GM13976 (cell line): ENCODE measurements at regions not wholly inside any gene's neighbourhood (a gene's known extent, or its start where the extent isn't known, plus 50 kb on each side); places are given as distances from the start of the nearest gene placed in this dataset.

Experiments
- DNase-seq: peaks from one replicate; pipeline ENCODE4 v3.0.0; 2012; ENCODE audit warnings: low spot score
- in situ Hi-C: fragments of 300-500 bp; cut with MboI; formaldehyde crosslinking; loops from one replicate; pipeline ENCODE4 v1.12.0; 2022; ENCODE audit warnings: low sequenced_read_pairs, mixed read lengths, inconsistent platforms; ENCODE audit not compliant: unreplicated experiment
- TF ChIP-seq, protein P1 (sequence below): IDR thresholded peaks from 2 replicates; pipeline ENCODE4 v1.5.1; 2012; ENCODE audit warnings: borderline replicate concordance, mild to moderate bottlenecking; ENCODE audit not compliant: insufficient read depth; ENCODE audit errors: extremely low read depth, missing control alignments, control extremely low read depth

DNA sequence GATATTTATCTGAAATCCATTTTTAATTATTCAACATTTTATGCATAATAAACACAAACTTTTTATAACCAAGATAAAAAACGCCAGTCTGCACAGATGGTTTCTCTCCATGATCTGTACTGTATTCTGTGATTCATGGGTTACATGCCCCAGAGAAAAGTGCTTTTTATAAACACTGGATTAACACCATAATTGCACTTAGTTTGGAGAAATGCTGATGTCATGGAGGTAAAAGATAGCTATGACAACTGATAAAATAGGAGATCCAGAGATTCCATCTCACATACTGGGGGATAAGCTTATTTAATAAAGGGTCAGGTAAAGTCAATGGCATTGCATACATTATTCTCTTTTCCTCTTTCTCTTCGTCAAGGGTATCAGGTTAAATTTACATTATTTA, 1460.4 kb upstream of the ALCAM start:
- in situ Hi-C loops, result no loop called here
- no peak for DNase-seq
- TF ChIP-seq, protein P1, sequence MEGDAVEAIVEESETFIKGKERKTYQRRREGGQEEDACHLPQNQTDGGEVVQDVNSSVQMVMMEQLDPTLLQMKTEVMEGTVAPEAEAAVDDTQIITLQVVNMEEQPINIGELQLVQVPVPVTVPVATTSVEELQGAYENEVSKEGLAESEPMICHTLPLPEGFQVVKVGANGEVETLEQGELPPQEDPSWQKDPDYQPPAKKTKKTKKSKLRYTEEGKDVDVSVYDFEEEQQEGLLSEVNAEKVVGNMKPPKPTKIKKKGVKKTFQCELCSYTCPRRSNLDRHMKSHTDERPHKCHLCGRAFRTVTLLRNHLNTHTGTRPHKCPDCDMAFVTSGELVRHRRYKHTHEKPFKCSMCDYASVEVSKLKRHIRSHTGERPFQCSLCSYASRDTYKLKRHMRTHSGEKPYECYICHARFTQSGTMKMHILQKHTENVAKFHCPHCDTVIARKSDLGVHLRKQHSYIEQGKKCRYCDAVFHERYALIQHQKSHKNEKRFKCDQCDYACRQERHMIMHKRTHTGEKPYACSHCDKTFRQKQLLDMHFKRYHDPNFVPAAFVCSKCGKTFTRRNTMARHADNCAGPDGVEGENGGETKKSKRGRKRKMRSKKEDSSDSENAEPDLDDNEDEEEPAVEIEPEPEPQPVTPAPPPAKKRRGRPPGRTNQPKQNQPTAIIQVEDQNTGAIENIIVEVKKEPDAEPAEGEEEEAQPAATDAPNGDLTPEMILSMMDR, result no peak

DNA sequence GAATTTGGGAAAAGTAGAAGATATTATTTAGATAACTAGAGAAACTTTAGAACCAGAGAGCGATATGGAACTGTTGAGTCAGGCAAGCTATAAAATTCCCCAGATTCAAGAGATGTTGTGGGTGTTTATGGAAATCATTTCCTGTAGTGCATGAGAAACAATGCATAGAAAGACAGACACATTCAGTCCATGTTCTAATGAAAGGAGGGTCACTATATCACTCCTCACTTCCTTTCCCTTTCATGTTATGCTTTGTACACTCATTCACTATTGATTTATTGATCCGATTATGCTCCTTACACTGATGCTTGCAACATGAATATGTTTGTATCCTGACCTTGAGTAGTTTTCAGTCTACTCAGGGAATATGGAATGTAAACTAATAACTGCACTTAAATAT, 1459.9 kb upstream of the ALCAM start:
- in situ Hi-C loops, result no loop called here
- DNase-seq, result no peak

DNA sequence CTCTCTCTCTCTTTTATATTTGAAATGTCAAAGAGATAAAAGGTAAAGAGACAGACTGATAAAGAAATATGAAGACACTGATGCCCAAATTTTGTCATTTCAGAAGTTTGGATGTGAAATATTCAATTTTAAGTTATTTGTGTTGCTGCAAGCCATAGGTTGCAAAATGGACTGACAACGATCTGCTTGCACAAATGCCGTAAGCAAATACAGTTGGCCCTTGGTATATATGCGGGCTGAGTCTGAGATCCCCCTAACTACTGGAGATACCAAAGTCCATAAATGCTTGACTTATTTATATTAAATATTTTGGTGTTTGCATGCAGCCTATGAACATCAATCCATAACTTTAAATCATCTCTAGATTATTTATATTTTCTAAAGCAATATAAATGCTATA, 1459.1 kb upstream of the ALCAM start:
- TF ChIP-seq, protein P1, result no peak
- in situ Hi-C loops, result no loop called here
- DNase-seq, result no peak

More for the DNA sequence above, 1459.9 kb upstream of the ALCAM start:
- TF ChIP-seq, protein P1, result no peak

DNA sequence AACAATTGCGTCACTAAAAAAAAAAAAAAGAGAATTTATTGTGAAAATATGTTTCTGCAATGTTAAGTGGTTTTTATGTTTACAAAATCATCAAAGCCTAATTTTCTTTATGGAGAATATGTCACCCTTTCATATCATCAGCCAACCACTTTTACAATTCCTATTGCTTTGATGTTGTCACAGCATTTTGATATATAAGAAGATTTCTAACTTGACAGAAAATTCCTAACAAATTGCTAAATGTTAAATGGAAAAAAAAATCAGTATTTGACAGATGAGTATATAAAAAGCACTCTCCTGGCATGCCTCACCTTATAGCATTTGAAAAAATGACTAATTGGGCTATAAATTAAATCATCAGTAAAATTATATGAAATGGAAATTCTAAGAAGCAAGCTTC, 1457.3 kb upstream of the ALCAM start:
- in situ Hi-C loops, result no loop called here
- DNase-seq, result no peak
- TF ChIP-seq, protein P1, result no peak

DNA sequence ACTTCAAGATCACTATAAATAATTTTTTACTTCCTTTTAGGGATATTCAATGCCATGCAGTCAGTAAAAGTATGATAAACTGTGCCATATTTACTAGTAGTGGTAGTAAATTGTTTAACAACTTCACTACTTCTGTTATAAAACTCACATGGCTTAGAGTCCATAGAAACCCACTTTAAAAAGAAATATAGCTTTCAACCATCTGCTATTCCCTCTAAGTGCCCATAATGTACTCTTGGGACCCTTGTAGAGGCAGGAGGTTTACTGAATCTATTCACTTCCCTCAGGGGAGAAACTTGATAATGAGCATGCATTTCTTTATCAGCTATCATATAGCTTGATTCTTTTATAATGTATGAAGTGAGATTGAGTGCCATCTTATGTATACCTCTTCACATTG, 1448.4 kb upstream of the ALCAM start:
- TF ChIP-seq, protein P1, result no peak
- in situ Hi-C loops, result no loop called here
- no peak for DNase-seq

DNA sequence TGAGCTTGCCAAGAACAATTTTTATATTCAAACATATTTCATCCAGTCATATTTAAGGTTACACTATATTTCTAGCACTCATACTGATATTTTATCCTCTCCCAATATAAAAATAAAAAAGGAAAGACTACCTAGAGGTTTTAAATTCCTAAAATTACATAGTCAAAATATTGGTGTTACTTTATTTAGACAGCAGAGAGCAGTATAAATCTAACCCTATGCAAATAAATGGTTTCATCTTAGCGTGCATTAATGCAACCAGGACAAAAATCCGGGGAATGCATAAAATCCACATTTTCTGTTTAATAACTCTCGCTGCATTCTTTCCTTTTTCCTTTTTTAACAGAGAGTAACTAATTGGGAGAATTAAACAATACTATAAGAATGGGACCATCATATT, 1447.4 kb upstream of the ALCAM start:
- TF ChIP-seq, protein P1, result no peak
- no peak for DNase-seq
- in situ Hi-C loops, result no loop called here

DNA sequence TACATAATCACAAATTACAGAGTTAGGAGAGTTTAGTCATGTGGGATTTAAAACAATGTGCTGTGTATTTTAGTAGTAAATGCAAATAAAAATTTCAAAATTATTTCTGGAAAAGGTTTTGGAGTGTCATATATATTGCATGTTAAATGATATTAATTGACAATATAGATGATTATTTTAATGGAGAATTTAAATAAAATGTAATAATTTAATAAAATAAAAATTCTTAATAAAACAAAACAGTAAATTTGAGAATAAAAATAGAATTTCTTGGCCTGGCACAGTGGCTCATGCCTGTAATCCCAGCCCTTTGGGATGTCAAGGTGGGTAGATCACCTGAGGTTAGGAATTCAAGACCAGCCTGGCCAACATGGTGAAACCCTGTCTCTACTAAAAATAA, 1442.8 kb upstream of the ALCAM start:
- TF ChIP-seq, protein P1, result no peak
- DNase-seq, result no peak
- in situ Hi-C loops, result no loop called here
